Activated CD4-positive, alpha-beta memory T cell treated with anti-CD3 and anti-CD28 coated beads for 36 hours (primary cell): ENCODE measurements at regions not wholly inside any gene's neighbourhood (a gene's known extent, or its start where the extent isn't known, plus 50 kb on each side); places are given as distances from the start of the nearest gene placed in this dataset.
A peak's percentile ranks its signal among the peaks of the same experiment; 100 is the strongest.

Source experiments
- CTCF ChIA-PET: fragments of 350-600 bp; sonication (Branson Sonifier 250); formaldehyde crosslinking; loops from one replicate; lab custom pipeline; 2021; ENCODE audit warnings: antibody characterized with exemption, inconsistent platforms; lab: Charles Lee
- POLR2A ChIA-PET: fragments of 350-600 bp; sonication (Branson Sonifier 250); formaldehyde crosslinking; loops from one replicate; lab custom pipeline; 2021; ENCODE audit warnings: antibody characterized with exemption; lab: Charles Lee
- DNase-seq: peaks from one replicate; pipeline ENCODE4 v3.0.0-alpha.2; 2020
- H3K27ac Mint-ChIP-seq: one replicate; pipeline ENCODE4 v1.8.0; 2021; ENCODE audit warnings: mixed read lengths
- H3K27me3 Mint-ChIP-seq: one replicate; pipeline ENCODE4 v1.8.0; 2021; ENCODE audit warnings: mixed read lengths
- H3K36me3 Mint-ChIP-seq: one replicate; pipeline ENCODE4 v1.8.0; 2021; ENCODE audit warnings: mixed read lengths
- H3K4me1 Mint-ChIP-seq: one replicate; pipeline ENCODE4 v1.8.0; 2021; ENCODE audit warnings: low read depth, mixed read lengths
- H3K4me3 Mint-ChIP-seq: one replicate; pipeline ENCODE4 v1.8.0; 2021; ENCODE audit warnings: mild to moderate bottlenecking, mixed read lengths
- H3K9me3 Mint-ChIP-seq: one replicate; pipeline ENCODE4 v1.8.0; 2021; ENCODE audit warnings: mixed read lengths
- intact Hi-C: fragments of 100-400 bp; cut with micrococcal nuclease; formaldehyde crosslinking; loops from one replicate; pipeline ENCODE4 v1.15.1; 2023

DNA sequence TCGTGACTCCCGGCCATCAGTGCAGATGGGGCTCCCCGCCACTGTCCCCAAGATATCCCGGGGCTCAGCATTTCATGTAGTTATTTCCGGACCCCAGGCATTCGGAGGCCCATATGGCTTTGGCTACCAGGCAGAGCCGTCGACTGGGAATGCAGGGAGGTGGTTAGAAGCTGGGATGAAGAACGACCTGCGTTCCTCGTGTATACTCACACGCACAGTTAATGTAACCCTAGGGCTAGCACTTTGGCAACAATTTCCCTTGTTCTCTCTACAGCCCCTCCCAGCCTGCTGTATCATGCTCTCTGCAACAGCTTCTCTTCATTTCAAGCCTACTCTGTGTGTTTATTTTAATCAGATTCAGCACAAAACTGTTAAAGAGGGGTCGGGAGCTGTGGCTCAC, 240.4 kb downstream of the MYLK4 start:
- intact Hi-C loops = loop anchor here (5.0 kb wide), 1 partner anchor 1093 kb away; no protein-coding TSS in a partner anchor
- H3K4me3 Mint-ChIP-seq = no peak overlapping the region
- POLR2A ChIA-PET = no interaction called here
- CTCF ChIA-PET = no interaction called here
- H3K27ac Mint-ChIP-seq = no peak overlapping the region
- no peak for DNase-seq
- H3K4me1 Mint-ChIP-seq = no peaks in the 10 kb centered on the region
- H3K36me3 Mint-ChIP-seq = no peaks in the 10 kb centered on the region
- peaks cover 46% of the 10 kb centered on the region for H3K27me3 Mint-ChIP-seq
- no peaks in the 10 kb centered on the region for H3K9me3 Mint-ChIP-seq

DNA sequence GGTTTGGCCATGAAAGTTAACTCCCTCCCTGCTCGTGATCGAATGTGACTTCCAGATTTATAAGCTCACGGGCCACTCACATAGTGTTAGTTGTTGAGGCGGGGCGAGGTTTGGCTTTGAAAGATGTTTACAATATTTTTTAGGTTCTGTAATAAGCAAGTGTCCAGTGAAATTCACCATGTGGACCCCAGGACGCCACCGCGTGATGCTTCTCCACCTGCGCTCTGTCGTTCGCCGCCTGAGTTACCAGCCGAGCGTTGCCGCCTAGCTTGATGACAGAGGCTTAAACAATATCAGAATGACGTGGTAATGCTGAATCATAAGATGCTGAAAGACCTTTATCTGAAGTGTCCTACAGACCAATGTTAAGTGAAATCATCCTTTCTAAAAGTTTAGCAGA, 241.0 kb downstream of the MYLK4 start:
- no peaks in the 10 kb centered on the region for H3K36me3 Mint-ChIP-seq

DNA sequence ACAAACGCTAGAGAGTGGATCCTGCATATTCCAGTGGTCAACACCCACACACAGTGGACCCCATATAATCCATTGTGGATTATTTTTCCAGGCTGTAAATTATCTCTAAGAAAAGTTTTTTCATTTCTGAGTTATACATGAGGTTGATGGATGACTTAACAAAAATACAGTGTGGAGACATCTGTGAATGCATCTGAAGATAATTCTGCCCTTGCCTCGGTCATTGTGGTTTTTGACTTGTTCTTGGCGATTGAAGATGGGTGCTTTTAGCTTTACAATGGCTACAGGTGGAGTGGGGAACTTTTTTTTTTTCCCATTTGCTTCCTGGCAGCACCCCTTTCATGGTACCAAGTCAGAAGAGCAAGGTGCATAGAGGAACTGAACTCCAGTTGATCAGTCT, 242.7 kb downstream of the MYLK4 start:
- no peak for DNase-seq

More for the DNA sequence above, 241.0 kb downstream of the MYLK4 start:
- H3K4me1 Mint-ChIP-seq = no peaks in the 10 kb centered on the region
- H3K9me3 Mint-ChIP-seq = no peaks in the 10 kb centered on the region
- ChIA-PET CTCF (interaction anchor here (1.0 kb wide), 1 partner anchor 125 kb away, joined by 3 read pairs; no protein-coding TSS in a partner anchor), POLR2A (no interaction called here)
- intact Hi-C loops = loop anchor here (5.0 kb wide), 1 partner anchor 1092 kb away; no protein-coding TSS in a partner anchor
- peaks cover 46% of the 10 kb centered on the region for H3K27me3 Mint-ChIP-seq
- DNase-seq = no peak
- no peak overlapping the region for H3K4me3 Mint-ChIP-seq
- no peak overlapping the region for H3K27ac Mint-ChIP-seq

DNA sequence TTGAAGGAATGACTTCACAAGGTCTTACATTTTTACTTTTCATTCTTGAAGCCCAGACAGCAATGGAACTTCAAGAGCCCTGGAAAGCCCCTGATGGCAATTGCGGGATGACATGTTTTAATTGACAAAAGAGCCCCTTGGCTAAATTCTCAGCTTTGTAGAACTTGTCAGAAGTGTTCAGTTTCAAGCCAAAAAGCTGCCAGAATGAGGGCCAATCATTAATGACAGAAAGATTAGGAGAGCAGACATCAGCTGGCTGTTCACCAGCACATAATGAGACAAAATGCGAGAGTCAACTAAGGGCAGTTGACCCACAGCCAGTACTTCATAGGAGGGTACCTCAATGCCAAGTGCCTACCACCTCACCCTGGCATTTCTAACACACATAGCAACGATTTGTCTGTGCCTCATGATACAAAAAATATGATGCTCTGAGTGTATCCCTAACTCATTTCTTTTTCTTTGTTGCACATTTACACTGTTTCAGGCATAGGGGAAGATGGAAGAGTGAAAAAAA, 243.1 kb downstream of the MYLK4 start:
- Mint-ChIP-seq H3K4me1 (no peaks in the 10 kb centered on the region), H3K27ac (no peak overlapping the region), H3K4me3 (no peak overlapping the region), H3K36me3 (no peaks in the 10 kb centered on the region), H3K27me3 (peaks cover 44% of the 10 kb centered on the region), H3K9me3 (no peaks in the 10 kb centered on the region)
- ChIA-PET CTCF (no interaction called here), POLR2A (no interaction called here)
- intact Hi-C loops = no loop called here
- DNase-seq = no peak

More for the DNA sequence above, 242.7 kb downstream of the MYLK4 start:
- H3K4me1 Mint-ChIP-seq = no peaks in the 10 kb centered on the region
- ChIA-PET POLR2A (no interaction called here), CTCF (no interaction called here)
- H3K9me3 Mint-ChIP-seq = no peaks in the 10 kb centered on the region
- peaks cover 42% of the 10 kb centered on the region for H3K27me3 Mint-ChIP-seq
- no peak overlapping the region for H3K4me3 Mint-ChIP-seq
- H3K36me3 Mint-ChIP-seq = no peaks in the 10 kb centered on the region
- intact Hi-C loops = no loop called here
- no peak overlapping the region for H3K27ac Mint-ChIP-seq

DNA sequence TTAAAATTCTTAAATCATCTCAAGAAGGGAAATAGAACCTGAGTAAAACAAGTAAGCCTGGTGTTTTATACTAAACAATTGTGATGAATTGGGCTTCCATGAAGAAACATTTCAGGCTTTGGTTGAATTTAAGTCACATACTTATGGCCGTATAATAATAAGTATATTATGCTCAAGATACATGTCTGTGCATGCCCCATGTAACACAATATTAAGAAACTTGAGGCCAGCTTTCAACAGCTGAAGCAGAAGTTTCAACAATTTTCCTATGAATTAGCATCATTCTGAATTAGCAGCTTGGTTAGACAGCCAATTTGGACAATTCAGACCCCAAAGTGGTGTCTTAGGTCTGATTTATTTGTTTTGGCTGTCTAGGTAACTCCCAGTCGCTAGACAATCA, 243.7 kb downstream of the MYLK4 start:
- ChIA-PET CTCF (no interaction called here), POLR2A (no interaction called here)
- Mint-ChIP-seq H3K4me1 (no peaks in the 10 kb centered on the region), H3K36me3 (no peaks in the 10 kb centered on the region), H3K9me3 (no peaks in the 10 kb centered on the region), H3K4me3 (no peak overlapping the region), H3K27ac (no peak overlapping the region), H3K27me3 (peaks cover 44% of the 10 kb centered on the region)
- intact Hi-C loops = no loop called here
- DNase-seq = no peak

DNA sequence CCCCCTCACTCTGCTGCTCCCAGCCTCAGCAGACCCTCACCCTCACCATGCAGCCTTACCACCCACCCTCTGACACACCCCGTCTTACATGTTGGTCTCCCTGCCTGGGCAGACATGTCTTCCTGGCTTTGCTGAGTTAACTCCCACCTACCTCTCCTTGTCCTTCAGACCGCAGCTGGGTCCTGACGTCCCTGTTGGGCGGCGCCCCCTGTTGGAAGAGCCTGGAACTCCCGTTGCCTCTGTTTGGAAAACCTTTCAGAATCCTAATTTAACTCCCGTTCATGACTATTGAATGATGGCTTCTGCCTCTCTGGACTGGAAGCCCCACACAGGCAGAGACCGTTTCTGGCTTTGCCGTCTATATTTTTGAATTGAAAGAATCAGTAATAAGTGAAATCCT, 245.1 kb downstream of the MYLK4 start:
- Mint-ChIP-seq H3K36me3 (no peaks in the 10 kb centered on the region), H3K9me3 (no peaks in the 10 kb centered on the region), H3K4me1 (no peaks in the 10 kb centered on the region), H3K4me3 (no peak overlapping the region), H3K27me3 (peaks cover 42% of the 10 kb centered on the region), H3K27ac (no peak overlapping the region)
- peak; percentile 12 for DNase-seq
- POLR2A ChIA-PET = no interaction called here
- intact Hi-C loops = no loop called here
- CTCF ChIA-PET = no interaction called here

DNA sequence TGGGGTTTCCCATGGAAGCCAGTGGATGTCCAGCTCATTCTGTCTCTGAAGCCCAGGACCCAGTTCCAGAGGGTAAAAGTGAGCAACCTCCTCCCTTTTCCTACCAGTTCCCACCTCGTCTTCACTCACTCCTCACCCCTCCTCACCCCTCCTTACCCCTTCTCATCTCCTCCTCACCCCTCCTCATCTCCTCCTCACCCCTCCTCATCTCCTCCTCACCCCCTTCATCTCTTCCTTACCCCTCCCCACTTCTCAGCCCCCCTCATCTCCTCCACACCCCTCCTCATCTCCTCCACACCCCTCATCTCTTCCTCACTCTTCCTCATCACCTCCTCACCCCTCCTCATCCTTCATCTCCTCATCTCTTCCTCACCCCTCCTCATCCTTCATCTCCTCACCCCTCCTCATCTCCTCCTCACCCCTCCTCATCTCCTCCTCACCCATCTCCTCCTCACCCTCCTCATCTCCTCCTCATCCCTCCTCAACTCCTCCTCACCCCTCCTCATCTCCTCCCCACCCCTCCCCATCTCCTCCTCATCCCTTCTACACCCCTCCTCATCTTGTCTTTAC, 246.1 kb downstream of the MYLK4 start:
- ChIA-PET POLR2A (interaction anchor here (0.6 kb wide), 1 partner anchor 981 kb away, joined by 3 read pairs; no protein-coding TSS in a partner anchor), CTCF (no interaction called here)
- H3K4me3 Mint-ChIP-seq = no peak overlapping the region
- H3K36me3 Mint-ChIP-seq = no peaks in the 10 kb centered on the region
- no peaks in the 10 kb centered on the region for H3K9me3 Mint-ChIP-seq
- H3K27ac Mint-ChIP-seq = no peak overlapping the region
- DNase-seq = no peak
- intact Hi-C loops = no loop called here
- H3K4me1 Mint-ChIP-seq = no peaks in the 10 kb centered on the region
- peaks cover 39% of the 10 kb centered on the region for H3K27me3 Mint-ChIP-seq

DNA sequence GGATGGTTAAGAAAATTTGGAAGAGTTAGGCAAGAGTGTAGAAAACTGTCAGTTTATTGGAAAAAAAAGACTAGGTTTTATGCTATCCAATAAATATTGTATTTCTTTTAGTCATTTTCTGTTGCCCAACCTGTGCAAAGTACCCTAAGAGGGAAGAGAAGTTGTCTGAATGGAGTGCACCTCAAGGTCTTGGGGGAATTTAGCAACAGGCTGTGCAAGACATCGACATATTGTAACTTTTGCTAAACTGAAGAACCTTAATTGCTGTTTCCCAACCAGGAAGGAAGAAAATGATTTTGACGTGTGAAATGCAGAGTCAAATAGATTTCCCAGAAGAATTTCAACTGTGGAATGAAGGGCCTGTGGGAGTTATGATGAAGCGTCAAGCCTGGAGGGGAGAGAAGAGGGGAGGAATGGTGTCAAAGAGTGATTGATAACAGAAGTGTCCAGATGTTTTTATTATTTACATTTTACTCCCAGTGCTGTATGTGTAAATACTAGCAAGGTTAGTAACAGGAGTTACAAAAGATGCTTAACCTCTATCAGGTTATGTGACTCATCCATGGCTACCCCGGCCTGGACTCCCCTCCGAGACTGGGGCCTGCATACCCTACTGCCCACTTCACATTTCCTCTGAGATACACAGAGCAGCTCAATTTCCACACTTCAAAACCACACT, 246.8 kb downstream of the MYLK4 start:
- no peak for DNase-seq
- H3K4me1 Mint-ChIP-seq = no peaks in the 10 kb centered on the region
- no peaks in the 10 kb centered on the region for H3K36me3 Mint-ChIP-seq
- intact Hi-C loops = no loop called here
- H3K27ac Mint-ChIP-seq = no peak overlapping the region
- POLR2A ChIA-PET = interaction anchor here (0.6 kb wide), 1 partner anchor 980 kb away, joined by 3 read pairs; no protein-coding TSS in a partner anchor
- H3K27me3 Mint-ChIP-seq = peaks cover 36% of the 10 kb centered on the region
- CTCF ChIA-PET = no interaction called here
- no peaks in the 10 kb centered on the region for H3K9me3 Mint-ChIP-seq
- no peak overlapping the region for H3K4me3 Mint-ChIP-seq

DNA sequence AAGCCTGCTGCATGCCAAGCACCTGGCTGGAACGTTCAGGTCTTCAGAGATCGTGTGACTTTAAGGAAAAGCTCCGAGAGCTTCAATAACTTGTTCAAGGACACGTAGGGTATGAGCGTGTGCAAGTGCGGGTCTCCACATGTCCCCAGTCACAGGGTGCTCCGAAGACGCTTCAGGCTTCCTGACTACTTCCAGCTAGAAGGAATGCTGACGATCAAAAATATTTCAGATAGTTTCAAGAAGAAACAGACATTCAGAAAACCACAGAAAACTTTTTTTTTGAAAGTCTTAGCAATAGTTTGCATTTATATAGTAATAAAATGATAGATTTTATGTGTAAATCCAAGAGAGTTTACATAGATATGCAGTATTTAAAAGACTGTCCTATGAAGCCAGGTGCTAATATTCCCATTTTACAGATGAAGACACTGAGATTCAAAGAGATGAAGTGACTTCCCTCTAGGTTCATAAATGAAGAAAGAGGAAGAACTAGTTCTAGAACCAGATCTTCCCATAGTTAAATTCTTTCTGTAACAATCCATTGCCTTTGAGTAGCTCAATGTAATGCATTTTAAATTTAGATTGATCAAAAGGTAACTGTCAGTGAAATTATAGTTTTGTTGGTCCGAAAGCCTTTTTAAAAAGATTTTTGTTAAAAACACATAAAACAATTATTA, 247.6 kb downstream of the MYLK4 start:
- DNase-seq = no peak
- peaks cover 30% of the 10 kb centered on the region for H3K27me3 Mint-ChIP-seq
- no peak overlapping the region for H3K27ac Mint-ChIP-seq
- CTCF ChIA-PET = no interaction called here
- no peaks in the 10 kb centered on the region for H3K9me3 Mint-ChIP-seq
- POLR2A ChIA-PET = no interaction called here
- intact Hi-C loops = no loop called here
- H3K36me3 Mint-ChIP-seq = no peaks in the 10 kb centered on the region
- no peak overlapping the region for H3K4me3 Mint-ChIP-seq
- no peaks in the 10 kb centered on the region for H3K4me1 Mint-ChIP-seq

DNA sequence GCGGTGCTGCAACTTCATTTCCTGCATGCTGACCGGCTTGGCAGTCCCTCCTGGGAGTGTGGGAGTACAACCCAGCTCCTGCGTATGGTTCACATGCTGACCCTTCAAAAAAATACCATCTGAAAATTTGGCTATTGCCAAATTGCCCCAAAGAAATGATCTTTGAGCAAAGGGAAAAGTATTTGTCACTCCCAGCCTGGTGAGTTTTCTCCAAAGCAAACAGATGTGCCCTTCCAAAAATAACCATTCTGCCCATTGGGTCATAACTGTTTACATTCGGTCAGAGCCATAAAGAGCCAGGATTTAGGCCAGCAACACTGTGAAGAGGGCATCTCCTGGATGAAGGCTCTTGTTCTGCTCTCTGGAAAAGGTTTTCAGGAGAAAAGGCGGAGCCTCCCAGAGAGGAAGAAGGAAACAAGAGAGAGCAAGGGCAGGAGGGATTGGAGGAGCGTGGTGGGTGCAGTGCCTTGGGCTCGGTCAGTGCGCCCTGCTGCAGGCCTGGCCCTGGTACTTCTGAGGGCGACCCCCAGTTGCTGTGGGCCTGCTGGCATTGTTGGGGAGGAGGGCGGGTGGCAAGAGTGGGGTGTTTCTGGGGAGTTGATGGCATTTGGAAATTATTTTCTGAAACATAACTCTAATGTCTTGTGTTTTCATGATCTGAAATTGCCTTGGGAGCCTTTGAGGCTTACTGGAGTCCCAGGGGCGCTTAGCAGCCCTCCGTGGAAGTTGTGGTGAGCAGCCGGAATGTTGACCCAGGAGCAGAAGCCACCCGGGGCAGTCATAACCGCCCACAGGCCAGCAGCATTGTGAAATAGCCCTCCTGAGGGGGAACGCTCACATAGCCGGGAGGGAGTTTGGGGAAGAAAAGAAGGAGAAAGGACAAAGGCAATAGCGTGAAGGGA, 248.4 kb downstream of the MYLK4 start:
- ChIA-PET CTCF (no interaction called here), POLR2A (interaction anchor here (0.5 kb wide), 1 partner anchor 342 kb away, joined by 4 read pairs; no protein-coding TSS in a partner anchor)
- Mint-ChIP-seq H3K36me3 (no peaks in the 10 kb centered on the region), H3K27me3 (peaks cover 25% of the 10 kb centered on the region), H3K9me3 (no peaks in the 10 kb centered on the region), H3K4me1 (no peaks in the 10 kb centered on the region), H3K4me3 (no peak overlapping the region), H3K27ac (no peak overlapping the region)
- DNase-seq = no peak
- intact Hi-C loops = no loop called here

DNA sequence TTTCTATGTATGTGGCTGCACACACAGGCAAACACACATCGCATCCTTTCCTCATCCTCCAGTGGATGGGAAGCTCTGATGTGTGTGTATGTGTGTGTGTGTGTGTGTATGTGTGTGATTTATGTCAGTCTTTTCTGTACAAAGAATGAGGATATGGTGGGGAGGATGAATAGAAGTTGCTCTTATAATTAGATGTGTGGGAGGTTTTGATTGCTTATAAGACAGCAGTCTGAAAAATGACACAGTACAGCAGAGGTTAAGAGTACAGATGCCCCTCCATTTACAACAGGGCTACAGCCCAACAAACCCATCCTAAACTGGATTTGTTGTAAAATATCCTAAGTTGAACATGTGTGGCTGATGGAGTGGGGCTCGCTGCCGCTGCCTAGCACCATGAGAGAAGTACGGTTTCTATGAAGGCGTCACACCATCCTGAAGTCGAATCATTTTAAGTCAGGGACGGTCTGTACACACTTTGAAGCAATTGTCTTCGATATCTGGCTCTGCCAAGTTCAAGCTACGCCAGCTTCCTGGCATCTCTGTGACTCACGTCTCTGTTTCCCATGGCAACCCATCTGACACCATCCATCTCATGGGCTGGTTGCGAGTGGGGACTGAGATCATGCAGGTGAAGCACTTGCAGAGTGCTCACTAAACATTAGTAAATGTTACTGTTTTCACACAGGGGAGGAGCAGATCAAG, 252.6 kb downstream of the MYLK4 start:
- CTCF ChIA-PET = no interaction called here
- H3K9me3 Mint-ChIP-seq = no peaks in the 10 kb centered on the region
- H3K4me1 Mint-ChIP-seq = no peaks in the 10 kb centered on the region
- H3K4me3 Mint-ChIP-seq = no peak overlapping the region
- no peak for DNase-seq
- H3K27ac Mint-ChIP-seq = no peak overlapping the region
- intact Hi-C loops = no loop called here
- H3K27me3 Mint-ChIP-seq = peaks cover 9% of the 10 kb centered on the region
- POLR2A ChIA-PET = no interaction called here
- no peaks in the 10 kb centered on the region for H3K36me3 Mint-ChIP-seq
